DMS53 (cell line): ENCODE measurements at regions not wholly inside any gene's neighbourhood (a gene's known extent, or its start where the extent isn't known, plus 50 kb on each side); places are given as distances from the start of the nearest gene placed in this dataset.

Experiments
- DNase-seq: peaks from one replicate; lab custom pipeline; 2025; lab: John Stamatoyannopoulos, UW

GRCh38 chr2:167504695-167505094, 616.4 kb downstream of the XIRP2 start:
- peak; percentile 91 for DNase-seq

- DNase-seq, result peak; percentile 43
These were observed 615.8 kb downstream of the XIRP2 start for GRCh38 chr2:167504061-167504460.

GRCh38 chr2:167501618-167502017, 613.3 kb downstream of the XIRP2 start:
- DNase-seq, result no peak

GRCh38 chr2:167493862-167494261, 605.6 kb downstream of the XIRP2 start:
- DNase-seq, result no peak

GRCh38 chr2:167492486-167492885, 604.2 kb downstream of the XIRP2 start:
- no peak for DNase-seq

- no peak for DNase-seq
These were observed 603.5 kb downstream of the XIRP2 start for GRCh38 chr2:167491788-167492187.

GRCh38 chr2:167490455-167490854, 602.2 kb downstream of the XIRP2 start:
- DNase-seq, result no peak

GRCh38 chr2:167489325-167489724, 601.0 kb downstream of the XIRP2 start:
- no peak for DNase-seq

- DNase-seq, result peak; percentile 84
These were observed 599.4 kb downstream of the XIRP2 start for GRCh38 chr2:167487728-167488127.

- peak; percentile 39 for DNase-seq
These were observed 596.6 kb downstream of the XIRP2 start for GRCh38 chr2:167484875-167485274.

- no peak for DNase-seq
These were observed 592.7 kb downstream of the XIRP2 start for GRCh38 chr2:167480986-167481309.

GRCh38 chr2:167480232-167480985, 592.1 kb downstream of the XIRP2 start:
- DNase-seq, result no peak

- no peak for DNase-seq
These were observed 589.9 kb downstream of the XIRP2 start for GRCh38 chr2:167478196-167478595.

GRCh38 chr2:167475791-167476190, 587.5 kb downstream of the XIRP2 start:
- no peak for DNase-seq

GRCh38 chr2:167471734-167472133, 583.5 kb downstream of the XIRP2 start:
- DNase-seq, result no peak

- DNase-seq, result no peak
These were observed 583.1 kb downstream of the XIRP2 start for GRCh38 chr2:167471332-167471731.

GRCh38 chr2:167462379-167462778, 574.1 kb downstream of the XIRP2 start:
- no peak for DNase-seq

GRCh38 chr2:167454036-167454435, 565.8 kb downstream of the XIRP2 start:
- DNase-seq, result no peak

- DNase-seq, result no peak
These were observed 563.4 kb downstream of the XIRP2 start for GRCh38 chr2:167451496-167452289.

- DNase-seq, result no peak
These were observed 562.1 kb downstream of the XIRP2 start for GRCh38 chr2:167450364-167450763.

GRCh38 chr2:167440382-167440781, 552.1 kb downstream of the XIRP2 start:
- DNase-seq, result no peak

- DNase-seq, result peak; percentile 82
These were observed 549.9 kb downstream of the XIRP2 start for GRCh38 chr2:167438206-167438605.

GRCh38 chr2:167431949-167432348, 543.7 kb downstream of the XIRP2 start:
- DNase-seq, result no peak

GRCh38 chr2:167430447-167430846, 542.2 kb downstream of the XIRP2 start:
- no peak for DNase-seq
